SK-N-SH treated with all-trans-retinoic acid at 6 μM for 48 hours (cell line): ENCODE measurements at regions not wholly inside any gene's neighbourhood (a gene's known extent, or its start where the extent isn't known, plus 50 kb on each side); places are given as distances from the start of the nearest gene placed in this dataset.
"Not testable (repeated sequence)": the region's sequence is repeated elsewhere in the genome, so short reads cannot be mapped to it uniquely, and the experiment has no call there.

Experiments used
- ATAC-seq: fragments of 200-7000 bp; cut with Tn5 transposase; 3 replicates; pipeline ENCODE4 v1.9.1; 2020; ENCODE audit warnings: mild to moderate bottlenecking, moderate library complexity
- ARNTL ChIP-seq: fragments of 450-650 bp; formaldehyde crosslinking; IDR thresholded peaks from 2 replicates; pipeline ENCODE4 v1.5.0; 2020; ENCODE audit warnings: low read depth, mild to moderate bottlenecking, moderate library complexity, borderline replicate concordance
- CSDC2 ChIP-seq: fragments of 250-450 bp; sonication (Bioruptor Pico); IDR thresholded peaks from 2 replicates; pipeline ENCODE4 v1.5.0; 2020; ENCODE audit warnings: mild to moderate bottlenecking, moderate library complexity
- ESRRG ChIP-seq: fragments of 250-450 bp; sonication (Bioruptor Pico); IDR thresholded peaks from 2 replicates; pipeline ENCODE4 v1.6.1; 2021; ENCODE audit warnings: mild to moderate bottlenecking
- PPARA ChIP-seq: fragments of 250-450 bp; sonication (Bioruptor Pico); IDR thresholded peaks from 2 replicates; pipeline ENCODE4 v1.5.0; 2020; ENCODE audit warnings: mild to moderate bottlenecking, borderline replicate concordance
- RARB ChIP-seq: fragments of 250-450 bp; sonication (Bioruptor Pico); IDR thresholded peaks from 2 replicates; pipeline ENCODE4 v1.8.0; 2021; ENCODE audit warnings: mild to moderate bottlenecking, moderate library complexity
- TCF4 ChIP-seq: fragments of 250-450 bp; sonication (Bioruptor Pico); IDR thresholded peaks from 2 replicates; pipeline ENCODE4 v1.8.0; 2021; ENCODE audit warnings: mild to moderate bottlenecking, moderate library complexity, borderline replicate concordance
- TOX ChIP-seq: fragments of 250-450 bp; sonication (Bioruptor Pico); IDR thresholded peaks from 2 replicates; pipeline ENCODE4 v1.8.0; 2021; ENCODE audit warnings: mild to moderate bottlenecking, moderate library complexity, borderline replicate concordance
- ZNF565 ChIP-seq: fragments of 450-650 bp; formaldehyde crosslinking; conservative IDR thresholded peaks from 2 replicates; pipeline ENCODE4 v1.5.0; 2020; ENCODE audit warnings: low read depth, mild to moderate bottlenecking, moderate library complexity
- ZNF70 ChIP-seq: fragments of 450-650 bp; formaldehyde crosslinking; IDR thresholded peaks from 2 replicates; pipeline ENCODE4 v1.5.0; 2020; ENCODE audit warnings: mild to moderate bottlenecking, moderate library complexity
- TF ChIP-seq, protein P1 (sequence below): fragments of 250-450 bp; sonication (Bioruptor Pico); IDR thresholded peaks from 2 replicates; pipeline ENCODE4 v1.5.1; 2021; ENCODE audit warnings: mild to moderate bottlenecking, moderate library complexity
- TF ChIP-seq, protein P2 (sequence below): fragments of 250-450 bp; sonication (Bioruptor Pico); IDR thresholded peaks from 2 replicates; pipeline ENCODE4 v1.5.0; 2020; ENCODE audit warnings: mild to moderate bottlenecking, moderate library complexity
- TF ChIP-seq, protein P3 (sequence below): fragments of 250-450 bp; sonication (Bioruptor Pico); IDR thresholded peaks from 2 replicates; pipeline ENCODE4 v1.5.1; 2020; ENCODE audit warnings: low read depth, mild to moderate bottlenecking, moderate library complexity
- TF ChIP-seq, protein P4 (sequence below): fragments of 250-450 bp; sonication (Bioruptor Pico); IDR thresholded peaks from 2 replicates; pipeline ENCODE4 v1.8.0; 2020; ENCODE audit warnings: mild to moderate bottlenecking, moderate library complexity, borderline replicate concordance
- TF ChIP-seq, protein P5 (sequence below): fragments of 250-450 bp; sonication (Bioruptor Pico); IDR thresholded peaks from 2 replicates; pipeline ENCODE4 v1.8.0; 2021; ENCODE audit warnings: low read depth, mild to moderate bottlenecking, moderate library complexity, borderline replicate concordance

DNA sequence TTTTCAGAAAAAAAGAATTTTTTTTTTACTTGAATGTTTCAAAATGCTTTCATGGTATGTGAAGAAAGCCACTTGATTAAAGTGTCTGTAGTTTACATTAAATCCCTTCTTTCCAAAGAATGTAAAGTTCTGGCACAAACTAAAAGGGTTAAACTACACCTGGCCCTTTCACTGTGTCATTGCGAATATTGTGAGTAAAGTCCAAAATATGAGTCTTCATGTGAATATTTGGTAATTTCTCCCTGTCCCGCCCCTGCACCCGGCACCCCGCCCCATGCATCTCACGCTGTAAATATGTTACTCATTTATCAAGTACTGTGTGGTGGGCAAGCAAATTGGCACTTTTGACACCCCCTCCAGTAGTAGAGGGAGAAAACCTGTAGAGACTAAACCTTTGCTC lies 274.7 kb downstream of the TTC6 start:
- TF ChIP-seq TOX (CRISPR knock-in tag), result no peak
- TF ChIP-seq ZNF70, result no peak
- no peak for TF ChIP-seq CSDC2 (CRISPR knock-in tag)
- no peak for TF ChIP-seq RARB (CRISPR knock-in tag)
- TF ChIP-seq, protein P1, sequence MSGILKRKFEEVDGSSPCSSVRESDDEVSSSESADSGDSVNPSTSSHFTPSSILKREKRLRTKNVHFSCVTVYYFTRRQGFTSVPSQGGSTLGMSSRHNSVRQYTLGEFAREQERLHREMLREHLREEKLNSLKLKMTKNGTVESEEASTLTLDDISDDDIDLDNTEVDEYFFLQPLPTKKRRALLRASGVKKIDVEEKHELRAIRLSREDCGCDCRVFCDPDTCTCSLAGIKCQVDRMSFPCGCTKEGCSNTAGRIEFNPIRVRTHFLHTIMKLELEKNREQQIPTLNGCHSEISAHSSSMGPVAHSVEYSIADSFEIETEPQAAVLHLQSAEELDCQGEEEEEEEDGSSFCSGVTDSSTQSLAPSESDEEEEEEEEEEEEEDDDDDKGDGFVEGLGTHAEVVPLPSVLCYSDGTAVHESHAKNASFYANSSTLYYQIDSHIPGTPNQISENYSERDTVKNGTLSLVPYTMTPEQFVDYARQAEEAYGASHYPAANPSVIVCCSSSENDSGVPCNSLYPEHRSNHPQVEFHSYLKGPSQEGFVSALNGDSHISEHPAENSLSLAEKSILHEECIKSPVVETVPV (CRISPR knock-in tag), result no peak
- no peak for TF ChIP-seq ARNTL (CRISPR knock-in tag)
- TF ChIP-seq ZNF565 (CRISPR knock-in tag), result no peak
- TF ChIP-seq, protein P2, sequence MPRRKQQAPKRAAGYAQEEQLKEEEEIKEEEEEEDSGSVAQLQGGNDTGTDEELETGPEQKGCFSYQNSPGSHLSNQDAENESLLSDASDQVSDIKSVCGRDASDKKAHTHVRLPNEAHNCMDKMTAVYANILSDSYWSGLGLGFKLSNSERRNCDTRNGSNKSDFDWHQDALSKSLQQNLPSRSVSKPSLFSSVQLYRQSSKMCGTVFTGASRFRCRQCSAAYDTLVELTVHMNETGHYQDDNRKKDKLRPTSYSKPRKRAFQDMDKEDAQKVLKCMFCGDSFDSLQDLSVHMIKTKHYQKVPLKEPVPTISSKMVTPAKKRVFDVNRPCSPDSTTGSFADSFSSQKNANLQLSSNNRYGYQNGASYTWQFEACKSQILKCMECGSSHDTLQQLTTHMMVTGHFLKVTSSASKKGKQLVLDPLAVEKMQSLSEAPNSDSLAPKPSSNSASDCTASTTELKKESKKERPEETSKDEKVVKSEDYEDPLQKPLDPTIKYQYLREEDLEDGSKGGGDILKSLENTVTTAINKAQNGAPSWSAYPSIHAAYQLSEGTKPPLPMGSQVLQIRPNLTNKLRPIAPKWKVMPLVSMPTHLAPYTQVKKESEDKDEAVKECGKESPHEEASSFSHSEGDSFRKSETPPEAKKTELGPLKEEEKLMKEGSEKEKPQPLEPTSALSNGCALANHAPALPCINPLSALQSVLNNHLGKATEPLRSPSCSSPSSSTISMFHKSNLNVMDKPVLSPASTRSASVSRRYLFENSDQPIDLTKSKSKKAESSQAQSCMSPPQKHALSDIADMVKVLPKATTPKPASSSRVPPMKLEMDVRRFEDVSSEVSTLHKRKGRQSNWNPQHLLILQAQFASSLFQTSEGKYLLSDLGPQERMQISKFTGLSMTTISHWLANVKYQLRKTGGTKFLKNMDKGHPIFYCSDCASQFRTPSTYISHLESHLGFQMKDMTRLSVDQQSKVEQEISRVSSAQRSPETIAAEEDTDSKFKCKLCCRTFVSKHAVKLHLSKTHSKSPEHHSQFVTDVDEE (CRISPR knock-in tag), result no peak
- no peak for TF ChIP-seq PPARA (CRISPR knock-in tag)
- TF ChIP-seq, protein P3, sequence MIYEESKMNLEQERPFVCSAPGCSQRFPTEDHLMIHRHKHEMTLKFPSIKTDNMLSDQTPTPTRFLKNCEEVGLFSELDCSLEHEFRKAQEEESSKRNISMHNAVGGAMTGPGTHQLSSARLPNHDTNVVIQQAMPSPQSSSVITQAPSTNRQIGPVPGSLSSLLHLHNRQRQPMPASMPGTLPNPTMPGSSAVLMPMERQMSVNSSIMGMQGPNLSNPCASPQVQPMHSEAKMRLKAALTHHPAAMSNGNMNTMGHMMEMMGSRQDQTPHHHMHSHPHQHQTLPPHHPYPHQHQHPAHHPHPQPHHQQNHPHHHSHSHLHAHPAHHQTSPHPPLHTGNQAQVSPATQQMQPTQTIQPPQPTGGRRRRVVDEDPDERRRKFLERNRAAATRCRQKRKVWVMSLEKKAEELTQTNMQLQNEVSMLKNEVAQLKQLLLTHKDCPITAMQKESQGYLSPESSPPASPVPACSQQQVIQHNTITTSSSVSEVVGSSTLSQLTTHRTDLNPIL (CRISPR knock-in tag), result no peak
- ATAC-seq, result no peak

DNA sequence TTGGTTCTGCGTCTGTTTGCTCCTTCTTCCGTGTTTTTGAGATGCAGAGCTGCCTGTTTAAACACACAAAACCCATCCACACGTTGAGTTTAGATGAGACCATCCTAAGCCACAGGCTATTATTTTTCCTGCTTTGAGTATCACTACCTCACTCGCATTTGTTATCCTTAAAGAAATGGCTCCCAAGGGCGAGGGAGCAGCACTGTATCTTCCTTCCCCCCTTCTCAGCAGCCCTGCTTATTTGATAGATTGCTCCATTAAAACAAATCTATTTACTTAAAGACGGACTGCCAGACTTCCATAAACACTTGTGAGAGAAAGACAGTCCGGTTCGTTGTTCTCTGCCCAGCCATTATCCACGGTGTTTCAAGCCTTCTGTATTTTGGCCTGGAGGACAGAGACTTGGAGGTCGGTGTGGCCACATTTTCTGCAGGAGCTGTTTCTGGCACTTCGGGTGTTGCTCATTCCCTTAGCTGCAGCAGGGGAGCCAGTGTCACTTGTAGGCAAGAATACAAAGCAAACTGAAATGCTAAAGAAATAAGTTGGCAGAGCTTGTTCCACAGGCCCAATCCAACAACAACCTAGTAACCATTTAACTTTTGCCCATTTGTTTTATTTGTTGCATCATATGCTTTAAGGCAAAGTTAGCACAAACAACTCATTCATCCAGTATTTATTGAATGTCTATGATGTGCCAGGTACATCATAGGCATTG lies 275.4 kb downstream of the TTC6 start:
- no peak for TF ChIP-seq ESRRG
- TF ChIP-seq, protein P3 (CRISPR knock-in tag), result no peak
- TF ChIP-seq ZNF70, result no peak
- no peak for TF ChIP-seq TOX (CRISPR knock-in tag)
- TF ChIP-seq, protein P4, sequence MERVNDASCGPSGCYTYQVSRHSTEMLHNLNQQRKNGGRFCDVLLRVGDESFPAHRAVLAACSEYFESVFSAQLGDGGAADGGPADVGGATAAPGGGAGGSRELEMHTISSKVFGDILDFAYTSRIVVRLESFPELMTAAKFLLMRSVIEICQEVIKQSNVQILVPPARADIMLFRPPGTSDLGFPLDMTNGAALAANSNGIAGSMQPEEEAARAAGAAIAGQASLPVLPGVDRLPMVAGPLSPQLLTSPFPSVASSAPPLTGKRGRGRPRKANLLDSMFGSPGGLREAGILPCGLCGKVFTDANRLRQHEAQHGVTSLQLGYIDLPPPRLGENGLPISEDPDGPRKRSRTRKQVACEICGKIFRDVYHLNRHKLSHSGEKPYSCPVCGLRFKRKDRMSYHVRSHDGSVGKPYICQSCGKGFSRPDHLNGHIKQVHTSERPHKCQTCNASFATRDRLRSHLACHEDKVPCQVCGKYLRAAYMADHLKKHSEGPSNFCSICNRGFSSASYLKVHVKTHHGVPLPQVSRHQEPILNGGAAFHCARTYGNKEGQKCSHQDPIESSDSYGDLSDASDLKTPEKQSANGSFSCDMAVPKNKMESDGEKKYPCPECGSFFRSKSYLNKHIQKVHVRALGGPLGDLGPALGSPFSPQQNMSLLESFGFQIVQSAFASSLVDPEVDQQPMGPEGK (CRISPR knock-in tag), result no peak
- no peak for TF ChIP-seq RARB (CRISPR knock-in tag)
- TF ChIP-seq, protein P5, sequence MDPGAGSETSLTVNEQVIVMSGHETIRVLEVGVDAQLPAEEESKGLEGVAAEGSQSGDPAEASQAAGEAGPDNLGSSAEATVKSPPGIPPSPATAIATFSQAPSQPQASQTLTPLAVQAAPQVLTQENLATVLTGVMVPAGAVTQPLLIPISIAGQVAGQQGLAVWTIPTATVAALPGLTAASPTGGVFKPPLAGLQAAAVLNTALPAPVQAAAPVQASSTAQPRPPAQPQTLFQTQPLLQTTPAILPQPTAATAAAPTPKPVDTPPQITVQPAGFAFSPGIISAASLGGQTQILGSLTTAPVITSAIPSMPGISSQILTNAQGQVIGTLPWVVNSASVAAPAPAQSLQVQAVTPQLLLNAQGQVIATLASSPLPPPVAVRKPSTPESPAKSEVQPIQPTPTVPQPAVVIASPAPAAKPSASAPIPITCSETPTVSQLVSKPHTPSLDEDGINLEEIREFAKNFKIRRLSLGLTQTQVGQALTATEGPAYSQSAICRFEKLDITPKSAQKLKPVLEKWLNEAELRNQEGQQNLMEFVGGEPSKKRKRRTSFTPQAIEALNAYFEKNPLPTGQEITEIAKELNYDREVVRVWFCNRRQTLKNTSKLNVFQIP (CRISPR knock-in tag), result no peak
- TF ChIP-seq, protein P2 (CRISPR knock-in tag), result no peak
- no peak for TF ChIP-seq TCF4 (CRISPR knock-in tag)
- no peak for ATAC-seq

DNA sequence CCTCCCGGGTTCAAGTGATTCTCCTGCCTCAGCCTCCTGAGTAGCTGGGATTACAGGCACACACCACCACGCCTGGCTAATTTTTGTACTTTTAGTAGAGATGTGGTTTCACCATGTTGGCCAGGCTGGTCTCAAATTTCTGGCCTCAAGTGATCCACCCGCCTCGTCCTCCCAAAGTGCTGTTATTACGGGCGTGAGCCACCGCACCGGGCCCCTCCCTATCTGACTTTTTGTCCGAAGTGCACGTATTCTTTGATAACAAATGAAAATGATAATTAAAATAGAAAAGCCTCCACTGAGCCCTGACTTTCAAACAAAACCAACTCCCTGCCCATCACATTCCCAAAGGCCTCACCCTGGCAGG lies 278.6 kb downstream of the TTC6 start:
- ATAC-seq, result not testable (repeated sequence)
